Skeletal muscle tissue (tissue), 3 donors: ENCODE measurements at regions not wholly inside any gene's neighbourhood (a gene's known extent, or its start where the extent isn't known, plus 50 kb on each side); places are given as distances from the start of the nearest gene placed in this dataset.

Source experiments
- H3K27ac ChIP-seq: one replicate; pipeline ENCODE4 v1.7.0; 2013; ENCODE audit warnings: mild to moderate bottlenecking, low read depth, low read length, inconsistent platforms
- H3K27me3 ChIP-seq, 3 donors: one replicate each; pipeline ENCODE4 v1.7.0; 2013; ENCODE audit warnings: low read length in 3 of 3; ENCODE audit not compliant: control insufficient read depth in 3 of 3, insufficient read depth in 3 of 3
- H3K36me3 ChIP-seq, 3 donors: one replicate each; pipeline ENCODE4 v1.7.0; 2013; ENCODE audit warnings: low read length in 3 of 3; ENCODE audit not compliant: control insufficient read depth in 3 of 3, insufficient read depth in 3 of 3
- H3K4me1 ChIP-seq, 3 donors: one replicate each; pipeline ENCODE4 v1.7.0; 2013; ENCODE audit warnings: low read length in 3 of 3, mild to moderate bottlenecking in 3 of 3; ENCODE audit not compliant: control insufficient read depth in 3 of 3, insufficient read depth in 3 of 3
- H3K4me3 ChIP-seq, 3 donors: one replicate each; pipeline ENCODE4 v1.7.0; 2013; ENCODE audit warnings: low read length in 3 of 3
- H3K9ac ChIP-seq, 3 donors: one replicate each; pipeline ENCODE4 v1.7.0; 2013; ENCODE audit warnings: low read length in 3 of 3, mild to moderate bottlenecking in 3 of 3, moderate library complexity in 2 of 3, low read depth in 1 of 3
- H3K9me3 ChIP-seq, 3 donors: one replicate each; pipeline ENCODE4 v1.7.0; 2013; ENCODE audit warnings: low read length in 3 of 3; ENCODE audit not compliant: control insufficient read depth in 3 of 3
- donor health status: Osteomylitis.

DNA sequence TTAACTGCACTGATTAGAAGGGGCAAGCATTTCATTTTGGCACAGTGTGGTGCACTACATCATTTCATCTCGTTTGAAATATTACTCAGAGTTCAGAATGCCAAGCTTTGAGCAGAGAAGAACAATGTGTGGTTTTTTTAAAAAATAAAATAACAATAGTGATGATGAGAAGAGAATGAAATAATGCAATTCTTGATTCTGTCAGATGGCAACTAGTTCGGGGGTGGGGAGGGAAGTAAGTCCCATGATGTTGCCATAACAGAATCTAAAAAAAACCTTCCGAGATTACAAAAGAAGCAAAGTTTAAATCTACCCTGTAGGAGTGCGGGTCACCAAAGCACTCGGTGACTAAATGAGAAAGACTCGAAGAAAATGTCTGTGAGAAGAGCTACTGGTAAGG, 490.4 kb downstream of the NR4A2 start:
- H3K9ac ChIP-seq: no peak overlapping the region
- no peaks in the 10 kb centered on the region for H3K9me3 ChIP-seq
- H3K36me3 ChIP-seq: no peaks in the 10 kb centered on the region
- no peak overlapping the region for H3K4me3 ChIP-seq
- no peak overlapping the region for H3K27ac ChIP-seq
- H3K27me3 ChIP-seq: no peaks in the 10 kb centered on the region
- no peaks in the 10 kb centered on the region for H3K4me1 ChIP-seq

- H3K9me3 ChIP-seq: no peaks in the 10 kb centered on the region
- no peak overlapping the region for H3K4me3 ChIP-seq
- no peaks in the 10 kb centered on the region for H3K27me3 ChIP-seq
- H3K36me3 ChIP-seq: no peaks in the 10 kb centered on the region
- H3K9ac ChIP-seq: no peak overlapping the region
- H3K27ac ChIP-seq: no peak overlapping the region
- no peaks in the 10 kb centered on the region for H3K4me1 ChIP-seq
These were observed 491.1 kb downstream of the NR4A2 start for GRCh38 chr2:155841442-155841841.

GRCh38 chr2:155840661-155841060, 491.9 kb downstream of the NR4A2 start:
- H3K4me3 ChIP-seq: no peak overlapping the region
- no peak overlapping the region for H3K27ac ChIP-seq
- no peaks in the 10 kb centered on the region for H3K27me3 ChIP-seq
- H3K4me1 ChIP-seq: no peaks in the 10 kb centered on the region
- H3K9me3 ChIP-seq: no peaks in the 10 kb centered on the region
- no peak overlapping the region for H3K9ac ChIP-seq
- H3K36me3 ChIP-seq: no peaks in the 10 kb centered on the region

DNA sequence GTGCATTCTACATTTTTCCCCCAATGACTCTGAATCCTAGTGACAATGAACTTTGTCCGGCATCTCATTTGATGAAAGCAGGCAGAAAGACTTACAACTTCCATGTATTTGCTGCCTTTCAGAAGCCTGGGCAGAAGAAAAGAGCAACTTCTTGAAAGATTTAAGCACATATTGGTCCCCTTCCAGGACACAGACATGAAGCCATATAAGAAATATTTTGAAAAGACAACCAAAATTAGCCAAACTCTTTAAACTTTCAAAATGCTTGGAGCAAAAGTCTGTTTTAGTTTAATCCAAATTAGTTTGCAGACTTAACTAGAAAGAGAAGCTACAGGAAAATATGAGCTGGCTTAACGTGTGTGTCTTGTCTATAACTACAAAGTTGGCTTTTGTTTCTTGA, 492.5 kb downstream of the NR4A2 start:
- Histone ChIP-seq H3K9ac (no peak overlapping the region), H3K9me3 (no peaks in the 10 kb centered on the region), H3K36me3 (no peaks in the 10 kb centered on the region), H3K4me1 (no peaks in the 10 kb centered on the region), H3K4me3 (no peak overlapping the region), H3K27ac (no peak overlapping the region), H3K27me3 (no peaks in the 10 kb centered on the region)

GRCh38 chr2:155839436-155839835, 493.1 kb downstream of the NR4A2 start:
- no peak overlapping the region for H3K27ac ChIP-seq
- H3K36me3 ChIP-seq: no peaks in the 10 kb centered on the region
- no peak overlapping the region for H3K4me3 ChIP-seq
- no peaks in the 10 kb centered on the region for H3K4me1 ChIP-seq
- no peak overlapping the region for H3K9ac ChIP-seq
- no peaks in the 10 kb centered on the region for H3K9me3 ChIP-seq
- H3K27me3 ChIP-seq: no peaks in the 10 kb centered on the region

DNA sequence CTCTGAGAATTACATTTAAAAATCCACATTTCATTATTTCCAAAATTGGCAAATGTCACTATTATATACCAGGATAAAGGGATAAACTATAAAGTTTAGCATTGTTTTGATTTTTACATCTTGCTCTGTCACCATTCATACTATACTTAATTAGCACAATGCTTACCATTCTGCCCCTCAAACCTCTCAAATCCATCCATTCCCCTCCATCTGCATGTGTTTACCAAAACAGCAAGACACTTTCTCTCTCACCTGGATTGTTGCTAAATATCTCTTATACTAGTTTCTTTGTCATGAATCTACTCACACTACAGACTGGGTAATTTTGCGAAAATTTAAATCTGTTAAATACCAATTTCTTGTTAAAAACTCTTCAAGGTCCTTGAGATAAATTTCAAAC, 496.1 kb downstream of the NR4A2 start:
- Histone ChIP-seq H3K9ac (no peak overlapping the region), H3K36me3 (no peaks in the 10 kb centered on the region), H3K9me3 (no peaks in the 10 kb centered on the region), H3K4me3 (no peak overlapping the region), H3K27ac (no peak overlapping the region), H3K27me3 (no peaks in the 10 kb centered on the region), H3K4me1 (no peaks in the 10 kb centered on the region)

GRCh38 chr2:155830817-155831579, 501.5 kb downstream of the NR4A2 start:
- H3K9me3 ChIP-seq: no peaks in the 10 kb centered on the region
- H3K36me3 ChIP-seq: no peaks in the 10 kb centered on the region
- no peaks in the 10 kb centered on the region for H3K27me3 ChIP-seq
- no peak overlapping the region for H3K4me3 ChIP-seq
- H3K4me1 ChIP-seq: no peaks in the 10 kb centered on the region
- H3K9ac ChIP-seq: no peak overlapping the region
- no peak overlapping the region for H3K27ac ChIP-seq

- H3K27ac ChIP-seq: no peak overlapping the region
- H3K9me3 ChIP-seq: no peaks in the 10 kb centered on the region
- no peak overlapping the region for H3K4me3 ChIP-seq
- H3K36me3 ChIP-seq: no peaks in the 10 kb centered on the region
- H3K27me3 ChIP-seq: no peaks in the 10 kb centered on the region
- H3K9ac ChIP-seq: no peak overlapping the region
- H3K4me1 ChIP-seq: no peaks in the 10 kb centered on the region
These were observed 502.2 kb downstream of the NR4A2 start for GRCh38 chr2:155830351-155830750.

DNA sequence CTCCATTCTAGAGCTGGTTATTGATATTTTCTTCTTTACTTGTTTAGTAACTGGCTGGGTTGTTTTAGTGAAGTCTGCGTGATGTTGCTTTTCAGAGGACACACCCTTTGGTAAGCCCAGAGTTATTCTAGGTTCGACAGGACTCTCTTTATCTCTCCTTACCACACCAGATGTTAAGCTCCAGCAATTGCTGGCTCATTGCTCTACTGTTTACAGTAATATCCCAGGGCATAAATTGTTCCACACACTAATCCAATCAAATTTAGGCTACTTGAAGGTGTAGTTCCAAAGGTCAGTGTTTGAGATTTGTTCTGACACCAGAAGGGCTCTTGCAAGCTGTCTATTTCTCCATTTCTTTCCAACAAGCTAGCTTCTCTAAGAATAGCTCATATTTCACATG, 506.6 kb downstream of the NR4A2 start:
- no peaks in the 10 kb centered on the region for H3K9me3 ChIP-seq
- no peak overlapping the region for H3K4me3 ChIP-seq
- H3K27ac ChIP-seq: no peak overlapping the region
- no peaks in the 10 kb centered on the region for H3K4me1 ChIP-seq
- H3K9ac ChIP-seq: no peak overlapping the region
- no peaks in the 10 kb centered on the region for H3K36me3 ChIP-seq
- H3K27me3 ChIP-seq: no peaks in the 10 kb centered on the region

DNA sequence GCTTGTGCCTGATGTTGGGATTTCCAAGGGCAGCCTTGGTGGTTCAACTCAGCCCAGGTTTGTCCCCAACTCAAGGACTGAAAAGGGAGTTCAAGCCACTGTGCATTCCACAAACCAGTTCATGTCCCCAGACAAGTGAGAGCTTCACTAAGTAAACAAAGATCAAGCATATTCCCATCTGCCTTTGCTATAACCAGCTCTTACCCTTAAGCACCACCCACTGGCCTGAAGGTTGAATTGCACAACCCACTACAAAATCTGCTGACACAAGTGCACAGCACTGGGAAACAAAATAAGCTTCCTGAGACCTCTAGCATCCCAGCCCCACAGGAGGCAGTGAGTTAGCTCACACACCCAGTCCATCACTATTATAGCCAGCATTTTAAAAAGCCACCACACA, 516.7 kb downstream of the NR4A2 start:
- no peak overlapping the region for H3K4me3 ChIP-seq
- H3K36me3 ChIP-seq: no peaks in the 10 kb centered on the region
- H3K4me1 ChIP-seq: no peaks in the 10 kb centered on the region
- H3K27ac ChIP-seq: no peak overlapping the region
- no peaks in the 10 kb centered on the region for H3K27me3 ChIP-seq
- H3K9ac ChIP-seq: no peak overlapping the region
- no peaks in the 10 kb centered on the region for H3K9me3 ChIP-seq
